ENCODE measurements at regions not wholly inside any gene's neighbourhood (a gene's known extent, or its start where the extent isn't known, plus 50 kb on each side); places are given as distances from the start of the nearest gene placed in this dataset.

DNA sequence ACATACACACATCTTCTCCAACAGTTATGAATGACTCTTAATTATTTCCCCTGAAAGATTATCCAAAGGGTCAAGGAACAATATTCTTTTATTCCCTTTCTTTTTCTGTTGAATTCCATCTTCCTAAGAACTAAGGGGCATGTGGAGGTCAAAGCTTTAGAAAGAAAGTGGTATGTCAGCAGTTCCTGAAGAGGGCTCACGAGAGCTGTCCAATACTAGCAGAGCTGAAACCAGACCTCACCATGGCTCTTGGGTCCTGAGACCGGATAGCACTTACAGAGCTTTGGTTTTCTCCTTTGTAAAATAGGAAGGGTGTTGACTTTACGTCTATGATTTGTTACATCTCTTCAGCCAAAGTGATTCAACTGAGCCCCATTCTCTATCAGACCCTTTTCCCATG lies 109.8 kb upstream of the FREM2 start:
- Mint-ChIP-seq H3K27ac (no peak overlapping the region), H3K27me3 (ENCODE audit: insufficient read depth, low read depth) (peaks cover 4% of the 10 kb centered on the region), H3K36me3 (no peaks in the 10 kb centered on the region), H3K9me3 (no peaks in the 10 kb centered on the region), H3K4me3 (no peak overlapping the region), H3K4me1 (no peaks in the 10 kb centered on the region)
- H4K20me1 ChIP-seq (ENCODE audit: low read depth), result no peaks in the 10 kb centered on the region
- peak; percentile 32 for DNase-seq (ENCODE audit: low spot score)
- H2AFZ ChIP-seq (replicated peaks), result no peak overlapping the region
- H3F3A ChIP-seq (ENCODE audit: low read depth), result no peaks in the 10 kb centered on the region
- H3K9ac ChIP-seq, result no peak overlapping the region
- no peaks in the 10 kb centered on the region for H3K79me2 ChIP-seq (ENCODE audit: low read depth)
- no peak overlapping the region for H3K27ac ChIP-seq
- no peak overlapping the region for H3K4me3 ChIP-seq
- no peaks in the 10 kb centered on the region for H3K4me1 ChIP-seq
- TF ChIP-seq EZH2 (IDR thresholded peaks at IDR 0.05) (no peak), EZH2phosphoT487 (IDR thresholded peaks at IDR 0.05) (no peak)
- TF ChIP-seq, protein P1, sequence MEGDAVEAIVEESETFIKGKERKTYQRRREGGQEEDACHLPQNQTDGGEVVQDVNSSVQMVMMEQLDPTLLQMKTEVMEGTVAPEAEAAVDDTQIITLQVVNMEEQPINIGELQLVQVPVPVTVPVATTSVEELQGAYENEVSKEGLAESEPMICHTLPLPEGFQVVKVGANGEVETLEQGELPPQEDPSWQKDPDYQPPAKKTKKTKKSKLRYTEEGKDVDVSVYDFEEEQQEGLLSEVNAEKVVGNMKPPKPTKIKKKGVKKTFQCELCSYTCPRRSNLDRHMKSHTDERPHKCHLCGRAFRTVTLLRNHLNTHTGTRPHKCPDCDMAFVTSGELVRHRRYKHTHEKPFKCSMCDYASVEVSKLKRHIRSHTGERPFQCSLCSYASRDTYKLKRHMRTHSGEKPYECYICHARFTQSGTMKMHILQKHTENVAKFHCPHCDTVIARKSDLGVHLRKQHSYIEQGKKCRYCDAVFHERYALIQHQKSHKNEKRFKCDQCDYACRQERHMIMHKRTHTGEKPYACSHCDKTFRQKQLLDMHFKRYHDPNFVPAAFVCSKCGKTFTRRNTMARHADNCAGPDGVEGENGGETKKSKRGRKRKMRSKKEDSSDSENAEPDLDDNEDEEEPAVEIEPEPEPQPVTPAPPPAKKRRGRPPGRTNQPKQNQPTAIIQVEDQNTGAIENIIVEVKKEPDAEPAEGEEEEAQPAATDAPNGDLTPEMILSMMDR (IDR thresholded peaks at IDR 0.05), result no peak
- no peaks in the 10 kb centered on the region for H3K27me3 ChIP-seq
- H3K9me3 ChIP-seq (ENCODE audit: low read depth), result no peaks in the 10 kb centered on the region
- no peaks in the 10 kb centered on the region for H3K36me3 ChIP-seq
- H3K4me2 ChIP-seq, result no peak overlapping the region

DNA sequence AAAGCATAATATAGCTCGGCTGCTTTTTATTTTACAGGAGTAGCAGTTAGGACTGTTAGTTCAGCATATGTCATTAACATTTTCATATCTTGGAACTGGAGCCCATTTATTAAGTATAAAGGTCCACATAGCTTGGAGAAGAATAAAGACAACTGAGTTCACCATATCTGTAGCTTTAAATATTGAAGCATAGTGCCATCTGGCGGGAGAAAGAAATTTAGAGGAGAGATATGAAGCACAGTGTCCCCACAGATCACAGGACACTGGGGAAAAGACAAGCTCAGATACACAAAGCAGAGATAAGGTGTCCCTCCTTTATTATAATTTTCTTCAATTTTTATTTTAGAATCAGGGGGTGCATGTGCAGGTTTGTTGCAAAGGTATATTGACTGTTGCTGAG lies 104.7 kb upstream of the FREM2 start:
- H3K36me3 Mint-ChIP-seq, result no peaks in the 10 kb centered on the region
- H3F3A ChIP-seq (ENCODE audit: low read depth), result no peaks in the 10 kb centered on the region
- no peak overlapping the region for H3K27ac ChIP-seq
- H3K9ac ChIP-seq, result no peak overlapping the region
- TF ChIP-seq, protein P1 (IDR thresholded peaks at IDR 0.05), result peak; percentile 67
- TF ChIP-seq EZH2 (IDR thresholded peaks at IDR 0.05), result no peak
- no peaks in the 10 kb centered on the region for H3K79me2 ChIP-seq (ENCODE audit: low read depth)
- H3K9me3 Mint-ChIP-seq, result no peaks in the 10 kb centered on the region
- no peak overlapping the region for H3K27ac Mint-ChIP-seq
- no peaks in the 10 kb centered on the region for H3K27me3 ChIP-seq
- no peaks in the 10 kb centered on the region for H3K36me3 ChIP-seq
- no peaks in the 10 kb centered on the region for H3K4me1 Mint-ChIP-seq
- H3K4me3 ChIP-seq, result no peak overlapping the region
- no peak overlapping the region for H3K4me2 ChIP-seq
- no peaks in the 10 kb centered on the region for H3K9me3 ChIP-seq (ENCODE audit: low read depth)
- no peaks in the 10 kb centered on the region for H4K20me1 ChIP-seq (ENCODE audit: low read depth)
- peak; percentile 61 for DNase-seq (ENCODE audit: low spot score)
- no peaks in the 10 kb centered on the region for H3K4me1 ChIP-seq
- H3K27me3 Mint-ChIP-seq (ENCODE audit: insufficient read depth, low read depth), result peaks cover 6% of the 10 kb centered on the region
- no peak overlapping the region for H2AFZ ChIP-seq (replicated peaks)
- H3K4me3 Mint-ChIP-seq, result no peak overlapping the region

- no peak overlapping the region for H3K27ac Mint-ChIP-seq
- Histone ChIP-seq H3K9ac (no peak overlapping the region), H2AFZ (replicated peaks) (no peak overlapping the region), H3K4me3 (no peak overlapping the region), H3K27ac (no peak overlapping the region), H3K4me1 (no peaks in the 10 kb centered on the region), H3K27me3 (no peaks in the 10 kb centered on the region), H4K20me1 (ENCODE audit: low read depth) (no peaks in the 10 kb centered on the region), H3K4me2 (no peak overlapping the region), H3K79me2 (ENCODE audit: low read depth) (no peaks in the 10 kb centered on the region), H3F3A (ENCODE audit: low read depth) (no peaks in the 10 kb centered on the region), H3K36me3 (no peaks in the 10 kb centered on the region), H3K9me3 (ENCODE audit: low read depth) (no peaks in the 10 kb centered on the region)
- no peaks in the 10 kb centered on the region for H3K4me1 Mint-ChIP-seq
- peaks cover 5% of the 10 kb centered on the region for H3K27me3 Mint-ChIP-seq (ENCODE audit: insufficient read depth, low read depth)
- H3K4me3 Mint-ChIP-seq, result no peak overlapping the region
- DNase-seq (ENCODE audit: low spot score), result no peak
- TF ChIP-seq, protein P1 (IDR thresholded peaks at IDR 0.05), result no peak
- TF ChIP-seq EZH2 (IDR thresholded peaks at IDR 0.05), result no peak
- TF ChIP-seq EZH2phosphoT487 (IDR thresholded peaks at IDR 0.05), result no peak
- H3K9me3 Mint-ChIP-seq, result no peaks in the 10 kb centered on the region
- H3K36me3 Mint-ChIP-seq, result no peaks in the 10 kb centered on the region
These were observed 96.6 kb upstream of the FREM2 start for GRCh38 chr13:38590230-38590629.
